ENCODE measurements at regions not wholly inside any gene's neighbourhood (a gene's known extent, or its start where the extent isn't known, plus 50 kb on each side); places are given as distances from the start of the nearest gene placed in this dataset.

DNA sequence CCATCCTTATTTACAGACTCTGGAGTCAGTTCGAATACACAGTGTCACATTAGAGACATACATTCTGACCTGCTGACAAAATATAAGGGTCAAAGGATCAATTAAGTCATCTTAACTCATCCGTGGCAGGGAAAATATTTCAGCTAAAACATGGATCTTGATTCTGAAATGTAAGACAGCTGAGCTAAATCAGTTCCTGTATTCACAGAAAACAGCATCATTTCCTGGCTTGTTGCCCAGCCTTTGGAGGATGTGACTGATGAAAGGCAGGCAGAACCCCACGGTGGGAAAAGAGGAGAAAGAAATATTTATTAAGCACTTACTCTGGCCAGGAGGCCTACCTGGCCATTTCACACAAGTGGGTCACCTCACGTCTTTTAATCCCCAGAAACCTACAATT lies 101.9 kb downstream of the GAS2L3 start:
- no peak for DNase-seq

DNA sequence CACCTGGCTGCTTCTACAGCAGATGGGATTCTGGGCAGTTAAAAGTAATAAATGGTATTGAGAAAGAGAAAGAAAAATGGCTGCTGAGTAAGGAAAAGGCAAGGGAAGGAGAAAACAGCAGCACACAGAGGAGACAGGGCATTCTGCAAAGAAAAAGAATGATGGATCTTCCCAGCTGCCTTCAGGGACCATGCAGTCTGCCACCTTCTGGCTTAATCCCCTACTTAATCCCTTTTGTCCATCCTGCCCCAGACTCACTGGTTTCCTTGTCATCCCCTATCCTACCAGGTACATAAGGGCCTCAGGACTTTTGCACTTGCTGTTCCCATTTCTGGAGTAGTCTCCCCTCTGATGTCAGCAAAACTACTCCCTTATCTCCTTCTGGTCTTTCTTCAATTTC lies 107.6 kb downstream of the GAS2L3 start:
- no peak for DNase-seq

GRCh38 chr12:100682178-100682577 lies 108.7 kb downstream of the GAS2L3 start:
- no peak for DNase-seq

DNA sequence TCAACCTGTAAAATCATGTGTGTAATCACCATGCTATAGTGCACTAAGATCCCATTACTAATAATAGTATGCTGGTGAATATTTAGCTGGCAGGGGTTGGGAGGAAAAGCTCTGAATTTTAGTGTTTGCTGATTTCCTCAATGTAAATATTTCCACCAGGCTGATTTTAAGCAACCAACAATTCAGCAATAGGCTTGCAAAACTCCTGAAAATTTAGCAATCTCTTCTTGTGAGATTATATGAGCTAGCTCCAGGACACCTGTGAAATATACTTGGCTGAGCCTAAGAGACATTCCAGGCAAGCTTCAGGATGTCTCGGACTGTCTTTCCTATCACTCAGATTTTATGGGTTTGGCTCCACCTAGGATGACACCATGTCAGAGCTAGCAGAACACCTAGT lies 106.9 kb upstream of the ANO4 start:
- no peak for DNase-seq

GRCh38 chr12:100688451-100688864 lies 106.1 kb upstream of the ANO4 start:
- DNase-seq = no peak

GRCh38 chr12:100692502-100692901 lies 102.1 kb upstream of the ANO4 start:
- no peak for DNase-seq

DNA sequence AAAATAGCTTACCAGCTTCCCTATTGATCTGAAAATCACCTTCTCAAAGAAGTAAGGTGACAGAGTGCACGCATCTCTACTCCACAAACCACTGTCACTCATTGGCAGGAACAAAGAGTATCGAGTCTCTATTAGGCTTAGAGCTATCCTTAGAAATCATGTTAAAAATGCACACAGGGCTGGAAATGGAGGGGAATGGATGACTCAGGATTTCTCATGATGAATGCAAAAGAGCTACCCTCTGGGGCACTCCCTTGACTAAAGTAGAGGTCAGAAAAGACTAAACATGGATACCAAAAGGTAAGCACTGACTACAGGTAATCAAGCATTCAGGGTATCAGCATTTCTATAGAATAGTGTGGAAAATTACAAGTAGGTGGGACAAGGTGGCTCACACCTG lies 96.1 kb upstream of the ANO4 start:
- no peak for DNase-seq

- DNase-seq = no peak
These were observed 95.4 kb upstream of the ANO4 start for GRCh38 chr12:100699209-100699608.

DNA sequence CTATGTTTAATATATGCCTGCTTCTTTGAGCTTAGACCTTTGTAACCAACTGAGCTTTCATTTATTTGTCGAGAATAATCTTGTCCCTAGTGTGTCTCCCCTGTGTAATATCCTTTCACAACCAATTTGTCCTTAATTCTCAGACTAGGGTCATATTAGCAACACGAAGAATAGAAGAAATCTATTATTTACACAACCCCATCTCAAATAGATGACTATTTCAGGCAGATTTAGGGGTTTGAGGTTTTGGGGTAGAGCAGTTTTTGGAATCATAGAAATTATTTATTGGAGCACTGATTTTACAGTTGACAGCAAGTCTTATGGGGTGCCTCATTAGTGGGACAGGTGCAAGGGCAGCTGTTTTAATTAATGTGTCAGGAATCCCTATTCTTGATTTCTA lies 91.2 kb upstream of the ANO4 start:
- DNase-seq = no peak

GRCh38 chr12:100703868-100704267 lies 90.7 kb upstream of the ANO4 start:
- no peak for DNase-seq

DNA sequence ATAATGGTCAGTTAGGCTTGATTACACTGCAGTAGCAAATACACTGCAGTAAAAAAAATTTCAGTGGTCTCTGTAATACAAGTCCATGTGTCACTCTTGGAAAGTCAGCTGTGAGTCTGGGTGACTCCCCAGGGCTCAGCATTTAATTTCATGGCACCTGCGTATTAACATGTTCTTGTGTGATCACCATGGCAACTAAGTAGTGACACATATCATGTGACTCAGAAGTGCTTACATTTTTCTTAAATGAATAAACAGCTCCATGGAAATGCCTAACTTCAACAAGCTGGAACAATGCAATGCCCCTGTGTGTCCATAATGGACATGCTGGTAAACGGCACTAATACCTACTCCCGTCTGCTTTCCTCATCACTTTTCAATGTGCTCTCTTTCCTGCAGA lies 88.5 kb upstream of the ANO4 start:
- no peak for DNase-seq

DNA sequence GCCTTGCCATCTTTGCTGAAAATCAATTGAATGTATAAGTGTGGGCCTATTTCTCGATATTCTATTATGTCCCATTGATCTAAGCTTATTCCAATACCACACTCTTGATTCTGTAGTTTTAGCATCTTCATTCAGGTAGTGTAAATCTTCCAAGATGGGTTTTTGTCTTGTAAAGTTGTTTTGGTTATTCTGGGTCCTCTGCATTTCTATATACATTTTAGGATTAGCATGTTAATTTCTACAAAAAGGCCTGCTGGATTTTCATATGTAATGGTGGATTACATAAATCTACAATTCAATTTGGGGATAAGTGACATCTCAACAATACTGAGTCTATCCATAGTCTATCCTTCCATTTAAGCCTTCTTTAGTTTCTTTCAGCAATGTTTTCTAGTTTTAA lies 86.0 kb upstream of the ANO4 start:
- DNase-seq = no peak

DNA sequence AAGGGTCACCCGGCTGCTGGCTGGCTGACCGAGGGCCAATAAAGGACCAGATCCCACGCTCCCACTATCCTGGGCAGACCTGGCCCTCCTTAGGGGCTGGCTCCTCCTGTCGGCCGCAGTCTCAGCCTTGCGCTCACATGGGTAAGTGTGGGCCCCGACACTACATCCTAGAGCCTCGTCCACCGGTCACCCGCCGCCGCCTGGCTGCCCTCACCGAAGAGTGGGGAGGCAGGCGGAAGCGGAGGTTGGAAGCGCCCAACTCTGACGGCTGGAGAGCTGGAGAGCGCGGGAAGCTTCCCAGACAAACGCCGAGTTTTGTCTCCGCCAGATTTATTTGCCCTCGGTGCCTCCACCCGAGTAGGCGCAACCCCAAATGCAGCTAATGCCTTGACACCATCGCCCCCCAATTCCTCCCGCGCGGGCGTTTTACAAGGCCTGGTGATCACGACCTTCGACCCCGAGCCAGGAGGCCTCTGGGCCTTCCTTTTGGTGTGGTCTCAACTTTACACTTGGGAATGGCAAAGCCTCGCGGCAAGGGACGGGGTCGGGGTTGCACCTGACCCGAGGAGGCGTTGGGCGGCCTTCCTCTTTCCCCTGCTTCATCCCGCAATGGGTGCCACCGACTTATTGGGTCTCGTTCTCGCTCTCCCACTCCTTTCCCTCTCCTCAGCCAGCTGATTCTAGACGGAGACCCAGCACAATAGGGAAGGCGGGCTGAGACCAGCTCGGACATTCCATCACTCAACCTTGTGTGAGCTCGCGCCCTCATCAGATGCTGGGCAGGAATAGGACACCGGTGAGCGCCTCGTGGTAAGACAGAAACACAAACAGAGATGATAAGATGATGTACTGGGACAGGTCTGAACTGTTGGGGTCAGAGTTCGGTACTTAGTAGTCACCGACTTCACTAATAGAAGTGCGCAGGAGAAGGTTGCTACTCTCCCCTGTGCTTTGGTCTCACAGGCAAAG lies 78.3 kb upstream of the ANO4 start:
- DNase-seq = no peak

- no peak for DNase-seq
These were observed 77.4 kb upstream of the ANO4 start for GRCh38 chr12:100716945-100717732.

DNA sequence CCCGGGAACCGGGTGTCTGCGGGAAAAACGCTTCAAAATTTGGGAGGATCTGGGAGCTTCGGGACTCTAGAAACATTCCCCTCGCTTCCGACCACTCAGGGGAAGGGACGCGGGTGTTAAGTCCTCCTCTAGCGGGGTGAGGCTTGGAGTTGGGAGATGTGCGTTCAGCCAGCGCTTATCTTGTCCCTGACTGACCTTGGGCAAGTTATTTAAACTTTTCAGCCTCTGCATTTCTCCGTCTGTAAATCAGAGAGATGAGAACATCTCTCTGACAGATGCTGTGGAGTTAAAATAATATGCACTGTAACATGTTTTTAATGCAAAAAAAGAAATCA lies 76.9 kb upstream of the ANO4 start:
- DNase-seq = no peak

GRCh38 chr12:100718187-100718586 lies 76.4 kb upstream of the ANO4 start:
- no peak for DNase-seq

DNA sequence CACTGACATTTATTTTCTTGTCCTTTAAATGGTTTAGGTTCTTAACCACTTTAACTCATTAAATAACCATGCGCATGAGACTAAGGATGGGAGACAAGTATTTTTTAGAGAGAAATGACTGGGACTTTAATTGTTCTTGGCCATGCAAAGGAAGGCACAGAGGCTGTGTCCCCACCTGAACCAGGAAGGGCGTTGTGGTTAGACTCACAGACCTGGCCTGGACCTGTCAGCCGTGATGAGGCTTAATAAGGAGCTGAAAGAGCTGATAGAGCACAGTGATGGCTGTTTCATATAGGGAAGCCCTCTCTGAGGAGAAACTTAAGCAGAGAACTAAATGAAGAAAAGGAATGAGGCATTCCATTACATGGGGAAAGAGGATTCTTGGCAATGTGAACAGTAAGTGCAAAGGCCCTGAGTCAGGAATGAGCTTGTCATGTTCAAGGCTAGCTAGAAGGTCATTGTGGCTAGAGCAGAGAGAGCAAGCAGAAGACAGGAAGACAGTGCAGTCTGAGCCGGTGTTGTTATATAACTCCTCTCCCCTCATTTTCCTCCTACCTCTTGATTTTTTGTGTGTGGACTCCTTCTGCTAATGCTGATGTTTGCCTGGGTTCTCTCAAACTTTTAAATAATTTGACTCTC lies 74.4 kb upstream of the ANO4 start:
- DNase-seq = no peak

- peak; percentile 39 for DNase-seq
These were observed 73.4 kb upstream of the ANO4 start for GRCh38 chr12:100721169-100721568.

DNA sequence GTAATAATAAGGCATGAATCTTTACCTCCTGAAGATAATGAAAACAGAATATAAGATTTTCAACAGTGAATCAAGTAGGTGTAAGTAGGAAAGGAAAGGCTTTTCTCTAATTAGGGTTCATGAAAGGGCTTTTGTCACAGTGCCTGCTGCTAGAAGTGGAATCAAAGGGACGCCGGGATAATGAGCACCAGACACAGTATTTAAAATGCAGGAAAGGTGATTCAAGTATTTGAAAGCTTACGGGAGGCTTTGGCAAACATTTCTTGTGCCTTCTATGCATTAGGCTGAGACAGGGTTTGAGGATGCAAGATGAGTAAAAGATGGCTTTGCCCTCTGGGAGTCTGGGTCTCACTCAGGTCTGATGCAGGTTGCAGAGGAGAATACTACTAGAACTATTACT lies 70.5 kb upstream of the ANO4 start:
- no peak for DNase-seq

DNA sequence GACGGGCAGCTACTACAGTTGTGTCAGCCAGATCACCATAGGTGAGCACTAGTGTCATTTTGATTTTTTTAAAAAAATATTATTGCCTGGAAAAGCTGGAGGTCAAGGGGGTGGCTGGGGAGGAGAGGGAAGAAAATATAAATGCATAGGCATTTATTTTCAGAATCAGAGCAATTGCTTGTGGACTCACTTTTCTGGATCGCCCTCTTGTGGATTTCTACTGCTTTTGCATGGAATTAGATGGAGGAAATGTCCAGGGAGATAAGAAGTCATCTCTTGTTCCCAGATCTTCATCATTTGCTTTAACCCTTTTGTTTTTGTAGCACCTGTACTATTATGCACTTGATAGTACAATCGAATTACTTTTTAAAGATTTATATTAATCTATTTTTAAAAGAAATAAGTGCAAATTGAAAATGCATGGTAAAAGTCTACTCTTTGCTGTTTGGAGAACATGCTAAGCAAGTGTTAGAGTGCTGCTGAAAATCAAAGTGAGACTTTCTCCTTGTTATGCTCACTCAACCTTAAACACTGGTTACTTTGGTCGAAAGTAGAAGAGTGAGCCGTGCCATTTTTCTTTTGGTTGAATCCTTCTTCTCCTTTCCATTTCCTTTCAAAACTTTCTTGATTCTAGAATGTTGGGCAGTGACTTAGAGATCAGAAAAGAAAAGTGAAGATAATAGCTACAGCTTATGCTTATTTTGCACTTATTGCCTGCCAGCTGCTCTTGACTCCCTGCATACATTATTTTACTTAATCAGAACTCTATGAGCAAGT lies 60.6 kb upstream of the ANO4 start:
- DNase-seq = no peak

DNA sequence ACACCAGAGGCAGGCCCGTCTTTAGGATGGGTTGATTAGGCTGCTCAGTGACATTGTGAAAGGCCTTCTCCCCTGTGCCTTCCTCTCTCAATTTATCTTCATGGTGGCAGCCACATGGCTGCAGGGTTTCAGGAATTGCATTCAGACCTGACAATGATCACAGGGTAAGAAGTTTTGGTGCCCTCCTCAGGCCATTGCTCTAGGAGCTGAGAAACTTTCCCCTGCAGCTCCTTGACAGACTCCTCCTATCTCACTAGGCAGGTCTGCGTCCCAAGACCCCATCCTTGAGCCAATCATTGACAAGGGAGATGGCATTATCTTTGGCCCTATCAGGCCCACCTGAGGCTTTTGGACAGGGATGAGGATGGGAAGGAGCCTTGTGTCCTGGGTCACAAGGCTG lies 57.4 kb upstream of the ANO4 start:
- no peak for DNase-seq

DNA sequence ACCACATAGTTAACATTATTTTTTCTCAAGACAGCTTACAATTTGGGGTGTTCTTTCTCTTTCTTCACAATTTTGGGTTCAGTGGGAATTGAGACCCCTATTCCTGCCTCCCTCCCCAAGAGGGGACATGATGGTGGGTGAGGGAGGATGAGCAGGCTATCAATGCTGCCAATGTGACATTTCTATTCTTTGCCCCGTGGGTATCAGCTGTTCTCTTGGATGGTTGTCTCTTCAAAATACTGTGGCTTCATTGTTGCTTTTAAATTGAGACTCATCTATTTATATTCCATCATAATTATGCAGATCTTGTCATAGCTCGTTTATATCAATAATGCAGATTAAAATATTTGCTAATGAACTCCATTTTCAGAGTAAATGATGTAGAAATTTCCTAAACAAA lies 56.5 kb upstream of the ANO4 start:
- no peak for DNase-seq
